Astrocyte (in vitro differentiated cells and primary cell): ENCODE measurements at regions not wholly inside any gene's neighbourhood (a gene's known extent, or its start where the extent isn't known, plus 50 kb on each side); places are given as distances from the start of the nearest gene placed in this dataset.

Source experiments
- DNase-seq: peaks from one replicate; pipeline ENCODE4 v3.0.0-alpha.2; 2010; ENCODE audit warnings: low read depth
- FAIRE-seq: peaks from 2 replicates; lab custom pipeline; 2011; peaks lifted over from hg19 to GRCh38; lab: Jason Lieb, UNC
- H2AFZ ChIP-seq: 2 replicates; pipeline ENCODE4 v1.6.0; 2012; ENCODE audit warnings: low read depth, low read length, inconsistent platforms
- H3K27ac ChIP-seq: 2 replicates; pipeline ENCODE4 v1.5.1; 2011; ENCODE audit warnings: low read depth, low read length, inconsistent platforms
- H3K27me3 ChIP-seq: 2 replicates; pipeline ENCODE4 v1.6.0; 2011; ENCODE audit warnings: low read length, inconsistent platforms; ENCODE audit not compliant: insufficient read depth
- H3K36me3 ChIP-seq: 2 replicates; pipeline ENCODE4 v1.5.1; 2011; ENCODE audit warnings: low read length, inconsistent platforms; ENCODE audit not compliant: insufficient read depth
- H3K4me1 ChIP-seq: 2 replicates; pipeline ENCODE4 v1.5.1; 2011; ENCODE audit warnings: low read length, inconsistent platforms; ENCODE audit not compliant: insufficient read depth
- H3K4me2 ChIP-seq: 2 replicates; pipeline ENCODE4 v1.6.0; 2012; ENCODE audit warnings: low read length, inconsistent platforms
- H3K4me3 ChIP-seq: 2 replicates; pipeline ENCODE4 v1.5.1; 2011; ENCODE audit warnings: low read depth, mild to moderate bottlenecking, low read length, inconsistent platforms; ENCODE audit not compliant: insufficient read depth
- H3K79me2 ChIP-seq: 2 replicates; pipeline ENCODE4 v1.6.0; 2012; ENCODE audit warnings: mild to moderate bottlenecking, low read length, inconsistent platforms; ENCODE audit not compliant: insufficient read depth
- H3K9ac ChIP-seq: 2 replicates; pipeline ENCODE4 v1.6.0; 2012; ENCODE audit warnings: mild to moderate bottlenecking, low read length, inconsistent platforms
- H3K9me3 ChIP-seq: 2 replicates; pipeline ENCODE4 v1.5.1; 2012; ENCODE audit warnings: low read depth, mild to moderate bottlenecking, low read length, inconsistent platforms; ENCODE audit not compliant: insufficient read depth
- H4K20me1 ChIP-seq: 2 replicates; pipeline ENCODE4 v1.6.0; 2012; ENCODE audit warnings: low read length, inconsistent platforms; ENCODE audit not compliant: insufficient read depth
- H3K27ac Mint-ChIP-seq: one replicate; pipeline ENCODE4 v1.8.0; 2021; ENCODE audit warnings: mild to moderate bottlenecking, mixed read lengths; ENCODE audit not compliant: unreplicated experiment
- H3K27me3 Mint-ChIP-seq: one replicate; pipeline ENCODE4 v1.8.0; 2021; ENCODE audit warnings: low read depth, mixed read lengths; ENCODE audit not compliant: unreplicated experiment
- H3K36me3 Mint-ChIP-seq: one replicate; pipeline ENCODE4 v1.8.0; 2021; ENCODE audit warnings: low read depth, mixed read lengths; ENCODE audit not compliant: unreplicated experiment
- H3K4me1 Mint-ChIP-seq: one replicate; pipeline ENCODE4 v1.8.0; 2021; ENCODE audit warnings: low read depth, mixed read lengths; ENCODE audit not compliant: unreplicated experiment
- H3K4me3 Mint-ChIP-seq: one replicate; pipeline ENCODE4 v1.8.0; 2021; ENCODE audit warnings: mild to moderate bottlenecking, moderate library complexity, mixed read lengths; ENCODE audit not compliant: unreplicated experiment
- H3K9me3 Mint-ChIP-seq: one replicate; pipeline ENCODE4 v1.8.0; 2021; ENCODE audit warnings: mild to moderate bottlenecking, mixed read lengths; ENCODE audit not compliant: unreplicated experiment
- CTCF ChIP-seq: IDR thresholded peaks from 2 replicates; pipeline ENCODE4 v1.5.1; 2011; ENCODE audit warnings: low read depth, mild to moderate bottlenecking, inconsistent platforms, low read length, moderate library complexity; ENCODE audit not compliant: insufficient read depth
- EZH2 ChIP-seq: IDR thresholded peaks from 2 replicates; pipeline ENCODE4 v1.6.1; 2012; ENCODE audit warnings: mild to moderate bottlenecking, low read length, inconsistent platforms; ENCODE audit not compliant: insufficient read depth

GRCh38 chr3:159795042-159795441, 193.6 kb upstream of the IL12A start:
- H3K36me3 ChIP-seq = no peaks in the 10 kb centered on the region
- no peaks in the 10 kb centered on the region for H3K9me3 ChIP-seq
- H3K4me2 ChIP-seq = no peak overlapping the region
- DNase-seq (no peak), FAIRE-seq (no peak)
- H3K9me3 Mint-ChIP-seq = peaks cover 2% of the 10 kb centered on the region
- no peaks in the 10 kb centered on the region for H3K27me3 Mint-ChIP-seq
- TF ChIP-seq EZH2 = no peak
- no peak for TF ChIP-seq CTCF
- H3K27ac Mint-ChIP-seq = peak overlapping the region; percentile 98
- H3K36me3 Mint-ChIP-seq = peaks cover 8% of the 10 kb centered on the region
- no peak overlapping the region for H3K9ac ChIP-seq
- H2AFZ ChIP-seq = no peak overlapping the region
- peaks cover 97% of the 10 kb centered on the region for H3K79me2 ChIP-seq
- no peak overlapping the region for H3K4me3 ChIP-seq
- H3K27ac ChIP-seq = no peak overlapping the region
- H3K4me1 ChIP-seq = peaks cover 33% of the 10 kb centered on the region
- H3K4me3 Mint-ChIP-seq = no peak overlapping the region
- H3K27me3 ChIP-seq = no peaks in the 10 kb centered on the region
- H4K20me1 ChIP-seq = peaks cover 31% of the 10 kb centered on the region
- peaks cover 58% of the 10 kb centered on the region for H3K4me1 Mint-ChIP-seq

DNA sequence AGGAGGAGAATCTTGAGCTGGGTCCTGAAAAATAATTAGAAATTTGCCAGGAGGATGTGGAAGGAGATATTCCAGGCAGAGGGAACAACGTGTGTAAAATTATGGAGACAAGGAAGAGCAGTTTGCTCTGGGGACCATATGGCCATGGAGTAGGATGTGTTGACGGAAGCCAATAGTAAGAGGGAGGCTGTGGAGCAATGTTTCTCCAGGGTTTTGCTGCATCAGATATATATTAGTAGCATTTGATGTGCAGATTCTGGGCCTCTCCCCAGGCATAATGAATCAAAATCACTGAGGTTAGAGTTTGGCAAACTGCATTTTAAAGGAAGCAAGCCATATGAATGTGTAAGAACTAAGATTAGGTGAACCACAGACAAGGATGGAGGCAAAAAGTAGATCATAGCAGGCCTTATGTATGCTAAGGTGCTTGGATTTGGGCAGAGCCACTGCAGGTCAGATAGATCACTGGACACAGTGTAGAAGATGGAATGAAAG, 192.9 kb upstream of the IL12A start:
- Mint-ChIP-seq H3K9me3 (peaks cover 2% of the 10 kb centered on the region), H3K27me3 (no peaks in the 10 kb centered on the region), H3K4me1 (peaks cover 61% of the 10 kb centered on the region), H3K4me3 (no peak overlapping the region), H3K36me3 (peaks cover 8% of the 10 kb centered on the region), H3K27ac (peak overlapping the region; percentile 98)
- FAIRE-seq (no peak), DNase-seq (peak; percentile 76)
- Histone ChIP-seq H3K9me3 (no peaks in the 10 kb centered on the region), H3K36me3 (no peaks in the 10 kb centered on the region), H3K79me2 (peaks cover 97% of the 10 kb centered on the region), H3K9ac (peak overlapping the region; percentile 70), H2AFZ (no peak overlapping the region), H3K27ac (peak overlapping the region; percentile 88), H3K27me3 (no peaks in the 10 kb centered on the region), H4K20me1 (peaks cover 31% of the 10 kb centered on the region), H3K4me3 (no peak overlapping the region), H3K4me1 (peaks cover 36% of the 10 kb centered on the region), H3K4me2 (peak overlapping the region; percentile 55)
- no peak for TF ChIP-seq EZH2
- no peak for TF ChIP-seq CTCF

- peaks cover 62% of the 10 kb centered on the region for H3K4me1 Mint-ChIP-seq
- Histone ChIP-seq H3K4me1 (peaks cover 36% of the 10 kb centered on the region), H3K9me3 (no peaks in the 10 kb centered on the region), H3K4me2 (peak overlapping the region; percentile 55), H4K20me1 (peaks cover 27% of the 10 kb centered on the region), H3K27me3 (no peaks in the 10 kb centered on the region), H3K36me3 (no peaks in the 10 kb centered on the region), H2AFZ (no peak overlapping the region), H3K9ac (peak overlapping the region; percentile 70), H3K27ac (peak overlapping the region; percentile 88), H3K79me2 (peaks cover 97% of the 10 kb centered on the region), H3K4me3 (no peak overlapping the region)
- H3K4me3 Mint-ChIP-seq = no peak overlapping the region
- peaks cover 2% of the 10 kb centered on the region for H3K9me3 Mint-ChIP-seq
- H3K27ac Mint-ChIP-seq = peak overlapping the region; percentile 98
- no peaks in the 10 kb centered on the region for H3K27me3 Mint-ChIP-seq
- TF ChIP-seq CTCF (no peak), EZH2 (no peak)
- DNase-seq (no peak), FAIRE-seq (no peak)
- H3K36me3 Mint-ChIP-seq = peaks cover 8% of the 10 kb centered on the region
Observed at GRCh38 chr3:159796226-159796625, 192.4 kb upstream of the IL12A start.
